DND-41 (cell line): ENCODE measurements at regions not wholly inside any gene's neighbourhood (a gene's known extent, or its start where the extent isn't known, plus 50 kb on each side); places are given as distances from the start of the nearest gene placed in this dataset.

Experiments used
- EZH2 ChIP-seq: IDR thresholded peaks from 3 replicates; pipeline ENCODE4 v1.6.1; 2012; ENCODE audit warnings: borderline replicate concordance, low read depth, mild to moderate bottlenecking, moderate library complexity, low read length, inconsistent platforms; ENCODE audit not compliant: severe bottlenecking
- TF ChIP-seq, protein P1 (sequence below): IDR thresholded peaks from 2 replicates; pipeline ENCODE4 v1.5.1; 2012; ENCODE audit warnings: borderline replicate concordance, low read length, moderate library complexity, mild to moderate bottlenecking; ENCODE audit not compliant: poor library complexity, severe bottlenecking; ENCODE audit errors: extremely low read depth

- TF ChIP-seq, protein P1, sequence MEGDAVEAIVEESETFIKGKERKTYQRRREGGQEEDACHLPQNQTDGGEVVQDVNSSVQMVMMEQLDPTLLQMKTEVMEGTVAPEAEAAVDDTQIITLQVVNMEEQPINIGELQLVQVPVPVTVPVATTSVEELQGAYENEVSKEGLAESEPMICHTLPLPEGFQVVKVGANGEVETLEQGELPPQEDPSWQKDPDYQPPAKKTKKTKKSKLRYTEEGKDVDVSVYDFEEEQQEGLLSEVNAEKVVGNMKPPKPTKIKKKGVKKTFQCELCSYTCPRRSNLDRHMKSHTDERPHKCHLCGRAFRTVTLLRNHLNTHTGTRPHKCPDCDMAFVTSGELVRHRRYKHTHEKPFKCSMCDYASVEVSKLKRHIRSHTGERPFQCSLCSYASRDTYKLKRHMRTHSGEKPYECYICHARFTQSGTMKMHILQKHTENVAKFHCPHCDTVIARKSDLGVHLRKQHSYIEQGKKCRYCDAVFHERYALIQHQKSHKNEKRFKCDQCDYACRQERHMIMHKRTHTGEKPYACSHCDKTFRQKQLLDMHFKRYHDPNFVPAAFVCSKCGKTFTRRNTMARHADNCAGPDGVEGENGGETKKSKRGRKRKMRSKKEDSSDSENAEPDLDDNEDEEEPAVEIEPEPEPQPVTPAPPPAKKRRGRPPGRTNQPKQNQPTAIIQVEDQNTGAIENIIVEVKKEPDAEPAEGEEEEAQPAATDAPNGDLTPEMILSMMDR = no peak
- TF ChIP-seq EZH2 = no peak
Measured at GRCh38 chr16:72639494-72639893, 408.4 kb downstream of the ZFHX3 start.
